ENCODE measurements at regions not wholly inside any gene's neighbourhood (a gene's known extent, or its start where the extent isn't known, plus 50 kb on each side); places are given as distances from the start of the nearest gene placed in this dataset.
A peak's percentile ranks its signal among the peaks of the same experiment; 100 is the strongest.

DNA sequence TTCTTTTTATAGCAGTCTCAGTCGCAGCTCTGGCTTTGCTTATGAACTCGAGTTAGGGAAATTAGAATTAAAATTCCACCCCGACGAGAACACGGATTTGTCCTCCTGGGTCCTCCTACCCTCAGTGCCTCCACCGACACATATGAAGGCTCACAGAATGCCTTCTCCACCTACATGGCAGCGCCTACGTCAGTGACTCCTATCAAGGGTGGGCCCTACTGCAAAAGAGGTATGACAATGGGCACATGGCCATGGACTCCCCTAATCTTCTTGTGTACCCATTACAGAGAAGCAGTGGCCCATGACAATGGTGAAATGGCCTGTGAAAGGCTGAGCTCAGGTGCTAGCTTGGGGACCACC, 173.0 kb upstream of the TLE3 start:
- TF ChIP-seq POLR2AphosphoS5 (IDR thresholded peaks at IDR 0.05; ENCODE audit: insufficient read depth in 1 of 2, low read depth in 1 of 2) (peak in 1 of 2 donors; percentile 14), POLR2A (IDR thresholded peaks at IDR 0.05) (no peak)
- no peak for DNase-seq (ENCODE audit: extremely low spot score in 2 of 2)
- intact Hi-C loops (cut with DNase I), result loop anchor here (5.0 kb wide), 1 partner anchor 52 kb away; no protein-coding TSS in a partner anchor
- Histone ChIP-seq H3K36me3 (no peaks in the 10 kb centered on the region), H3K27me3 (no peaks in the 10 kb centered on the region), H3K4me1 (peaks cover 47% of the 10 kb centered on the region), H3K27ac (peak overlapping the region; percentile 76), H3K4me3 (no peak overlapping the region), H3K9me3 (no peaks in the 10 kb centered on the region)

- Histone ChIP-seq H3K9me3 (no peaks in the 10 kb centered on the region), H3K4me1 (peaks cover 48% of the 10 kb centered on the region), H3K4me3 (no peak overlapping the region), H3K27ac (peak overlapping the region; percentile 5), H3K27me3 (no peaks in the 10 kb centered on the region), H3K36me3 (no peaks in the 10 kb centered on the region)
- TF ChIP-seq CTCF (IDR thresholded peaks at IDR 0.05), result no peak
- TF ChIP-seq POLR2AphosphoS5 (IDR thresholded peaks at IDR 0.05; ENCODE audit: insufficient read depth in 1 of 2, low read depth in 1 of 2), result peak; percentile 7 to 78
- intact Hi-C loops (cut with DNase I), result loop anchor here (5.0 kb wide), 2 partner anchors 52 to 212 kb away; no protein-coding TSS in a partner anchor
- no peak for DNase-seq (ENCODE audit: extremely low spot score in 2 of 2)
Measured at GRCh38 chr15:70269991-70270751, 172.5 kb upstream of the TLE3 start.

DNA sequence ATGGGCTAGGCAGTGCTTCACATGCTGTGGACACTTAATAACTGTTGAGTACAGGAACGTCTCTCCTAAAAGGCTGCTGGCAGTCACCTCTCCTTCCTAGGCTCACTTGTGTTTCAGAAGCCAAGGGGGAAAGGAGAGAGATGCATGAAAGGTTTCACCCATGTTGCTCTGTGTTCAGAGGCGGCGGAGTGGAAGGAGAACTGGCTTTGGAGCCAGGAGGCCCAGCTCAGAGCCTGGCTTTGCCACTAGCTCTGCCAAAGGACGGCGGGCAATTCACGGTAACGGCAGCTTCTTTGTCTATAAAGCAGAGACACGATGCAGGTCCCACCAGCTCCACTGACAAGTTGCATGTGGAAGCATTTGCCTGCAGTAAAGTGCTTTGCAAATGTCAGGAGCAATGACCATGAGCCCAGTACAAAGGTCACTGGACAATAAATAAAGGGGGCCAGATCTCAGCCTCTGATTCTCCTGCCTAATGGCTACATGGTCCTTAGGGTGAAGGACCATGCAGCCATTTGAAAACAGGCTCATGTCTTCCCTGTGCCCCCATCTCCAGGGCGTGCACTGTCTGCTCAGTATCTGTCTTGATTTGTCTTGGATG, 171.7 kb upstream of the TLE3 start:
- DNase-seq (ENCODE audit: extremely low spot score in 2 of 2), result no peak
- H3K9me3 ChIP-seq, result no peaks in the 10 kb centered on the region
- intact Hi-C loops (cut with DNase I), result loop anchor here (5.0 kb wide), 1 partner anchor 213 kb away; no protein-coding TSS in a partner anchor
- H3K4me3 ChIP-seq, result no peak overlapping the region
- H3K27ac ChIP-seq, result no peak overlapping the region
- TF ChIP-seq CTCF (IDR thresholded peaks at IDR 0.05) (no peak), POLR2A (IDR thresholded peaks at IDR 0.05) (no peak), POLR2AphosphoS5 (IDR thresholded peaks at IDR 0.05; ENCODE audit: insufficient read depth in 1 of 2, low read depth in 1 of 2) (no peak)
- H3K27me3 ChIP-seq, result no peaks in the 10 kb centered on the region
- peaks cover 55% of the 10 kb centered on the region for H3K4me1 ChIP-seq
- no peaks in the 10 kb centered on the region for H3K36me3 ChIP-seq

DNA sequence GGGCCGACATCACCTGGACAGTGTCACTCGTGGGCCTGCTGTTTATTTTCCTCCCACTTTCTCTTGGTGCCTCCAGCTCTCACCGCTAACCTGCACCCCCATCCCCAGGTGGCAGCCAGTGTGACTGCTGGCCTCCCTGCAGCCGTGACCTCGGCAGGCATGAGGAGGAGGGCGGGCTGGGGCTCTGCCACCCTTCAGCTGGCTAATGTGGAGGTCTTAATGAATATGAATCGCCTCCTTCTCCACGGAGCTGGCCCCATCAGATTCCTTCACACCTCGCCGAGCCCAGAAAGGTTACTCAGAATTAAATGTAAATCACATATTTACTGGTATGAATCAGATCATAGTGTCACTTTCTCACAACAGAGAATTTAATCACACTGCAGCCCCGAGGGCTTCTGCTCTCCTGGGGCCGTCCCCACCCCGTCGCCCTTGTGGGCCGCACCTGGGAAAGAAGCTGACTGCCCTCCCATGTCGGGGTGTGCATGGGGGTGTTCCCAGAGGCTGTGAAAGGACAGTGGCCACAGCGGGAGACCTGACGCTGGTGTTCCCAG, 171.1 kb upstream of the TLE3 start:
- H3K27ac ChIP-seq, result no peak overlapping the region
- H3K4me3 ChIP-seq, result no peak overlapping the region
- TF ChIP-seq POLR2AphosphoS5 (IDR thresholded peaks at IDR 0.05; ENCODE audit: insufficient read depth in 1 of 2, low read depth in 1 of 2) (no peak), POLR2A (IDR thresholded peaks at IDR 0.05) (no peak), CTCF (IDR thresholded peaks at IDR 0.05) (no peak)
- peaks cover 61% of the 10 kb centered on the region for H3K4me1 ChIP-seq
- intact Hi-C loops (cut with DNase I), result loop anchor here (5.0 kb wide), 1 partner anchor 214 kb away; no protein-coding TSS in a partner anchor
- H3K9me3 ChIP-seq, result no peaks in the 10 kb centered on the region
- H3K27me3 ChIP-seq, result no peaks in the 10 kb centered on the region
- H3K36me3 ChIP-seq, result no peaks in the 10 kb centered on the region
- DNase-seq (ENCODE audit: extremely low spot score in 2 of 2), result no peak

GRCh38 chr15:70267879-70268278, 170.2 kb upstream of the TLE3 start:
- Histone ChIP-seq H3K4me3 (no peak overlapping the region), H3K9me3 (no peaks in the 10 kb centered on the region), H3K27me3 (no peaks in the 10 kb centered on the region), H3K4me1 (peaks cover 64% of the 10 kb centered on the region), H3K36me3 (no peaks in the 10 kb centered on the region), H3K27ac (no peak overlapping the region)
- TF ChIP-seq POLR2AphosphoS5 (IDR thresholded peaks at IDR 0.05; ENCODE audit: insufficient read depth in 1 of 2, low read depth in 1 of 2), result no peak
- TF ChIP-seq CTCF (IDR thresholded peaks at IDR 0.05), result no peak
- no peak for TF ChIP-seq POLR2A (IDR thresholded peaks at IDR 0.05)
- intact Hi-C loops (cut with DNase I), result loop anchor here (2.0 to 5.0 kb wide), 2 partner anchors 169 to 214 kb away; no protein-coding TSS in a partner anchor
- no peak for DNase-seq (ENCODE audit: extremely low spot score in 2 of 2)
